ENCODE measurements at regions not wholly inside any gene's neighbourhood (a gene's known extent, or its start where the extent isn't known, plus 50 kb on each side); places are given as distances from the start of the nearest gene placed in this dataset.

DNA sequence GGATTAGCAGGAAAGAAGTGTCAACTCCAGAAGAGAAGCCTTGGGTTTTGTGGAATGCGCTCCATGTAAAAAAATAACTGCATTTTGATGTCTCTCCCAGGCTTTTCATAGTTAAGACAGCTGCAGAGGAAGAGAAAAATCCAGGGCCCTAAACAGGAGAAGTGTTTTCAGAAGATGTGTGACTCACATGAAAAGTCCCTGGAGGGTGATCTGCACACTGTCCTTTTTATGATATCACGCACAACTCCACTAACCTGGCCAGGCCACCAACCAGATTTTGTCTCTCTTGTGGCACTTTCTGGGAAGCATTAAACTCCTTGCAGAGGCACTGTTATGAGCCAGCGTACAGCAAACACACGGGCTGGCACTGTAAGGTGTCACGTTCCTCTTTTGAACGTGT is 267.3 kb downstream of the FGF9 start:
- TF ChIP-seq POLR2A (IDR thresholded peaks at IDR 0.05; ENCODE audit: low read length) (no peak), GATA1 (IDR thresholded peaks at IDR 0.05; ENCODE audit: low read depth, low read length) (no peak)
